HCT116 (cell line): ENCODE measurements at regions not wholly inside any gene's neighbourhood (a gene's known extent, or its start where the extent isn't known, plus 50 kb on each side); places are given as distances from the start of the nearest gene placed in this dataset.

Source experiments
- ATAC-seq: fragments of 200-7000 bp; cut with Tn5 transposase; 2 replicates; pipeline ENCODE4 v1.9.1; 2020; ENCODE audit warnings: mild to moderate bottlenecking, moderate library complexity
- BruUV-seq: library from RNA; stranded (reverse); fragments of 400-500 nt; replicated peaks from 2 replicates; lab custom pipeline; 2021; lab: Mats Ljungman, UMichigan
- CTCF ChIA-PET: fragments of 300-600 bp; sonication (Branson Sonifier 250); formaldehyde crosslinking; loops from one replicate; lab custom pipeline; 2021; ENCODE audit warnings: antibody characterized with exemption; lab: Charles Lee
- POLR2A ChIA-PET: fragments of 300-600, 350-600 bp; sonication (Branson Sonifier 250); formaldehyde crosslinking; loops from one replicate; lab custom pipeline; 2021; ENCODE audit warnings: antibody characterized with exemption; lab: Charles Lee
- RAD21 ChIA-PET, 2 experiments: fragments of 300-600 bp; sonication (Branson Sonifier 250); formaldehyde crosslinking; loops; one replicate each; lab custom pipeline; 2023; ENCODE audit warnings: low total read pairs in 2 of 2; ENCODE audit not compliant: uncharacterized antibody in 2 of 2, unreplicated experiment in 2 of 2, low non-redundant PET in 1 of 2; lab: Charles Lee
- DNase-seq: peaks from one replicate; pipeline ENCODE4 v3.0.0-alpha.2; 2010; ENCODE audit warnings: low read depth, low spot score
- H2AFZ ChIP-seq: fragments of 200-600 bp; shearing (Covaris generic), sonication (generic); 2 replicates; pipeline ENCODE4 v1.6.1; 2017; ENCODE audit warnings: low read depth, mixed run types, mixed read lengths, antibody characterized with exemption, low read length; ENCODE audit not compliant: poor library complexity, severe bottlenecking
- H3K27ac ChIP-seq: 2 replicates; pipeline ENCODE4 v1.5.1; 2012; ENCODE audit warnings: low read depth, low read length
- H3K27me3 ChIP-seq: fragments of 200-600 bp; sonication (generic); 2 replicates; pipeline ENCODE4 v1.6.1; 2016; ENCODE audit warnings: mixed run types, low read length, mixed read lengths; ENCODE audit not compliant: insufficient read depth
- H3K36me3 ChIP-seq, 2 experiments: fragments of 200-500 bp in 1 of 2; fragments of 200-600 bp in 1 of 2; sonication (Bioruptor generic) in 1 of 2; sonication (generic) in 1 of 2; 2 replicates each; pipeline versions ENCODE4 v1.5.1 to v1.6.1; 2014 to 2016; ENCODE audit warnings: low read length in 2 of 2, inconsistent platforms in 1 of 2, mixed read lengths in 1 of 2, mixed run types in 1 of 2; ENCODE audit not compliant: insufficient read depth in 2 of 2, control insufficient read depth in 1 of 2
- H3K4me1 ChIP-seq, 2 experiments: fragments of 200-600 bp in 1 of 2; sonication (generic) in 1 of 2; 2 replicates each; pipeline versions ENCODE4 v1.5.1 to v1.6.1; 2012 to 2017; ENCODE audit warnings: low read length in 2 of 2, inconsistent platforms in 1 of 2, mild to moderate bottlenecking in 1 of 2, mixed read lengths in 1 of 2, mixed run types in 1 of 2, moderate library complexity in 1 of 2; ENCODE audit not compliant: insufficient read depth in 2 of 2, control insufficient read depth in 1 of 2
- H3K4me2 ChIP-seq: fragments of 200-600 bp; sonication (generic); 2 replicates; pipeline ENCODE4 v1.6.1; 2017; ENCODE audit warnings: mixed run types, low read length, mixed read lengths
- H3K4me3 ChIP-seq, 2 experiments: fragments of 200-600 bp in 1 of 2; sonication (generic) in 1 of 2; replicated peaks in 1 of 2; 2 replicates each; pipeline ENCODE4 v1.5.1; 2011 to 2016; ENCODE audit warnings: low read length in 2 of 2, control low read depth in 1 of 2, low read depth in 1 of 2, mild to moderate bottlenecking in 1 of 2, mixed read lengths in 1 of 2, mixed run types in 1 of 2
- H3K79me2 ChIP-seq: fragments of 200-600 bp; sonication (generic); 2 replicates; pipeline ENCODE4 v1.6.1; 2017; ENCODE audit warnings: mild to moderate bottlenecking, mixed run types, low read length, moderate library complexity, mixed read lengths; ENCODE audit not compliant: insufficient read depth
- H3K9ac ChIP-seq: fragments of 200-600 bp; sonication (generic); 2 replicates; pipeline ENCODE4 v1.6.1; 2016; ENCODE audit warnings: low read length, mixed read lengths
- H3K9me2 ChIP-seq: fragments of 200-600 bp; sonication (generic), shearing (Covaris generic); 2 replicates; pipeline ENCODE4 v1.6.1; 2017; ENCODE audit warnings: mixed run types, mild to moderate bottlenecking, moderate library complexity; ENCODE audit not compliant: insufficient read depth
- H3K9me3 ChIP-seq, 2 experiments: fragments of 200-500 bp in 1 of 2; fragments of 200-600 bp in 1 of 2; sonication (Bioruptor generic) in 1 of 2; sonication (generic) in 1 of 2; 2 replicates each; pipeline ENCODE4 v1.6.1; 2014 to 2017; ENCODE audit warnings: low read length in 2 of 2, mixed read lengths in 2 of 2, inconsistent platforms in 1 of 2, low read depth in 1 of 2, mild to moderate bottlenecking in 1 of 2, mixed run types in 1 of 2, moderate library complexity in 1 of 2; ENCODE audit not compliant: control insufficient read depth in 1 of 2, insufficient read depth in 1 of 2
- H4K20me1 ChIP-seq: fragments of 200-600 bp; sonication (generic), shearing (Covaris generic); 2 replicates; pipeline ENCODE4 v1.6.1; 2017; ENCODE audit warnings: mixed run types, mild to moderate bottlenecking, moderate library complexity; ENCODE audit not compliant: insufficient read depth
- CEBPB ChIP-seq: IDR thresholded peaks from 2 replicates; pipeline ENCODE4 v1.6.1; 2012; ENCODE audit warnings: low read depth
- ELF1 ChIP-seq: IDR thresholded peaks from 2 replicates; pipeline ENCODE4 v1.6.1; 2012; ENCODE audit warnings: low read depth, borderline replicate concordance
- EZH2 ChIP-seq: fragments of 200-600 bp; sonication (generic); IDR thresholded peaks from 2 replicates; pipeline ENCODE4 v1.6.1; 2017; ENCODE audit warnings: antibody characterized with exemption, mixed run types
- RAD21 ChIP-seq: IDR thresholded peaks from 2 replicates; pipeline ENCODE4 v1.6.1; 2012; ENCODE audit warnings: low read depth, mild to moderate bottlenecking
- SP1 ChIP-seq: IDR thresholded peaks from 2 replicates; pipeline ENCODE4 v1.6.1; 2012; ENCODE audit warnings: low read depth
- SRF ChIP-seq: IDR thresholded peaks from 2 replicates; pipeline ENCODE4 v1.6.1; 2012; ENCODE audit warnings: low read depth
- TCF7L2 ChIP-seq: IDR thresholded peaks from 2 replicates; pipeline ENCODE4 v1.7.0; 2011; ENCODE audit warnings: borderline replicate concordance, inconsistent platforms; ENCODE audit not compliant: insufficient read depth, insufficient read length; ENCODE audit errors: extremely low read depth
- ZFX ChIP-seq: fragments of 450-650 bp; IDR thresholded peaks from 2 replicates; pipeline ENCODE4 v1.6.1; 2017
- ZNF274 ChIP-seq: fragments of 200-500 bp; sonication (Bioruptor generic); IDR thresholded peaks from 2 replicates; pipeline ENCODE4 v1.6.1; 2014; ENCODE audit warnings: mild to moderate bottlenecking, low read depth, low read length, inconsistent platforms
- intact Hi-C: fragments of 100-400 bp; cut with micrococcal nuclease; formaldehyde crosslinking; loops from 2 replicates; pipeline ENCODE4 v1.10.0; 2022
- TF ChIP-seq, protein P1 (sequence below): IDR thresholded peaks from 2 replicates; pipeline ENCODE4 v1.6.1; 2012
- TF ChIP-seq, protein P2 (sequence below), 3 experiments: fragments of 200-600 bp in 1 of 3; sonication (generic) in 1 of 3; IDR thresholded peaks in 2 of 3; conservative IDR thresholded peaks in 1 of 3; 2 replicates each; pipeline ENCODE4 v1.5.1; 2012 to 2017; ENCODE audit warnings: low read depth in 2 of 3, low read length in 2 of 3, antibody characterized with exemption in 1 of 3, borderline replicate concordance in 1 of 3, control low read depth in 1 of 3, mild to moderate bottlenecking in 1 of 3, mixed read lengths in 1 of 3, mixed run types in 1 of 3, moderate library complexity in 1 of 3; ENCODE audit not compliant: insufficient read depth in 1 of 3

DNA sequence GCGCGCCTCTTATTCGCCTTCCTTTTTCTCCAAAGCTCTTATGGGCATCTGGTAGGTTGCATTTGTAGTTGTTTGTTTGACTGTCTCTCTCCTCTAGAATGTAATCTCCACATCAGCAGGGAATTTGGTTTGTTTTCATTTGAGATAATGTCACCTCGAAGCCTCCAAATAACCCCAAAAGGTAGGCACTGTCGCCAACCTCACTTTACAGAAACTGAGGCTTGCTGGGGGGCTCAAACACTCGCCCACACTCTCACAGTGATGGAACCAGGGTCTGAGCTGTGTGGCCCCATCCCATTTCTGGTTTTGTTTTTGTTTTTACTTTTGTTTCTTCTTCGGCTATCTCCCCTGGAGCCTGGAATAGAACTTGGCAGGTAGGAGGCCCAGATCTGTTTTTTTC lies 172.2 kb upstream of the MYCN start:
- ChIA-PET CTCF (no interaction called here), POLR2A (no interaction called here), RAD21 (no interaction called here)
- BruUV-seq, result no TSS peak
- H3K27me3 ChIP-seq, result no peaks in the 10 kb centered on the region
- H3K27ac ChIP-seq, result no peak overlapping the region
- no peak for TF ChIP-seq CEBPB
- TF ChIP-seq, protein P1, sequence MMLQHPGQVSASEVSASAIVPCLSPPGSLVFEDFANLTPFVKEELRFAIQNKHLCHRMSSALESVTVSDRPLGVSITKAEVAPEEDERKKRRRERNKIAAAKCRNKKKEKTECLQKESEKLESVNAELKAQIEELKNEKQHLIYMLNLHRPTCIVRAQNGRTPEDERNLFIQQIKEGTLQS, result no peak
- no peak for TF ChIP-seq RAD21
- no peak for TF ChIP-seq ZFX
- no peak for TF ChIP-seq EZH2
- TF ChIP-seq, protein P2, sequence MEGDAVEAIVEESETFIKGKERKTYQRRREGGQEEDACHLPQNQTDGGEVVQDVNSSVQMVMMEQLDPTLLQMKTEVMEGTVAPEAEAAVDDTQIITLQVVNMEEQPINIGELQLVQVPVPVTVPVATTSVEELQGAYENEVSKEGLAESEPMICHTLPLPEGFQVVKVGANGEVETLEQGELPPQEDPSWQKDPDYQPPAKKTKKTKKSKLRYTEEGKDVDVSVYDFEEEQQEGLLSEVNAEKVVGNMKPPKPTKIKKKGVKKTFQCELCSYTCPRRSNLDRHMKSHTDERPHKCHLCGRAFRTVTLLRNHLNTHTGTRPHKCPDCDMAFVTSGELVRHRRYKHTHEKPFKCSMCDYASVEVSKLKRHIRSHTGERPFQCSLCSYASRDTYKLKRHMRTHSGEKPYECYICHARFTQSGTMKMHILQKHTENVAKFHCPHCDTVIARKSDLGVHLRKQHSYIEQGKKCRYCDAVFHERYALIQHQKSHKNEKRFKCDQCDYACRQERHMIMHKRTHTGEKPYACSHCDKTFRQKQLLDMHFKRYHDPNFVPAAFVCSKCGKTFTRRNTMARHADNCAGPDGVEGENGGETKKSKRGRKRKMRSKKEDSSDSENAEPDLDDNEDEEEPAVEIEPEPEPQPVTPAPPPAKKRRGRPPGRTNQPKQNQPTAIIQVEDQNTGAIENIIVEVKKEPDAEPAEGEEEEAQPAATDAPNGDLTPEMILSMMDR (IDR thresholded peaks at IDR 0.05 in 2 of 3, conservative IDR thresholded peaks at IDR 0.05 in 1 of 3; ENCODE audit: borderline replicate concordance in 1 of 3, insufficient read depth in 1 of 3, low read depth in 2 of 3, low read length in 2 of 3), result no peak
- no peak for TF ChIP-seq ZNF274
- TF ChIP-seq ELF1, result no peak
- TF ChIP-seq SRF, result no peak
- TF ChIP-seq SP1, result no peak
- TF ChIP-seq TCF7L2, result no peak
- H3K9me3 ChIP-seq, result no peaks in the 10 kb centered on the region
- no peak overlapping the region for H2AFZ ChIP-seq
- H4K20me1 ChIP-seq, result no peaks in the 10 kb centered on the region
- no peaks in the 10 kb centered on the region for H3K36me3 ChIP-seq
- H3K9me2 ChIP-seq, result no peaks in the 10 kb centered on the region
- no peak for ATAC-seq
- no peaks in the 10 kb centered on the region for H3K4me1 ChIP-seq
- H3K9ac ChIP-seq, result no peak overlapping the region
- DNase-seq, result no peak
- H3K4me2 ChIP-seq, result no peak overlapping the region
- intact Hi-C loops, result no loop called here
- H3K79me2 ChIP-seq, result no peaks in the 10 kb centered on the region
- H3K4me3 ChIP-seq, result no peak overlapping the region
